ENCODE measurements at regions not wholly inside any gene's neighbourhood (a gene's known extent, or its start where the extent isn't known, plus 50 kb on each side); places are given as distances from the start of the nearest gene placed in this dataset.

- no peak for TF ChIP-seq ZNF384 (IDR thresholded peaks at IDR 0.05; ENCODE audit: low read depth, low read length)
- no peak for TF ChIP-seq ZNF232 (CRISPR knock-in tag; IDR thresholded peaks at IDR 0.05)
- TF ChIP-seq MYBL2 (IDR thresholded peaks at IDR 0.05; ENCODE audit: low read depth), result no peak
- TF ChIP-seq MYBL2 (CRISPR knock-in tag; IDR thresholded peaks at IDR 0.05; ENCODE audit: borderline replicate concordance), result no peak
- TF ChIP-seq ZNF583 (CRISPR knock-in tag; IDR thresholded peaks at IDR 0.05), result no peak
- TF ChIP-seq SMARCC2 (IDR thresholded peaks at IDR 0.05; ENCODE audit: low read depth), result no peak
- TF ChIP-seq ZNF778 (CRISPR knock-in tag; IDR thresholded peaks at IDR 0.05), result no peak
- no peak for TF ChIP-seq ZFP30 (CRISPR knock-in tag; IDR thresholded peaks at IDR 0.05; ENCODE audit: borderline replicate concordance)
- TF ChIP-seq MITF (IDR thresholded peaks at IDR 0.05), result no peak
- TF ChIP-seq MAFK (IDR thresholded peaks at IDR 0.05; ENCODE audit: low read length), result no peak
- TF ChIP-seq, protein P1, sequence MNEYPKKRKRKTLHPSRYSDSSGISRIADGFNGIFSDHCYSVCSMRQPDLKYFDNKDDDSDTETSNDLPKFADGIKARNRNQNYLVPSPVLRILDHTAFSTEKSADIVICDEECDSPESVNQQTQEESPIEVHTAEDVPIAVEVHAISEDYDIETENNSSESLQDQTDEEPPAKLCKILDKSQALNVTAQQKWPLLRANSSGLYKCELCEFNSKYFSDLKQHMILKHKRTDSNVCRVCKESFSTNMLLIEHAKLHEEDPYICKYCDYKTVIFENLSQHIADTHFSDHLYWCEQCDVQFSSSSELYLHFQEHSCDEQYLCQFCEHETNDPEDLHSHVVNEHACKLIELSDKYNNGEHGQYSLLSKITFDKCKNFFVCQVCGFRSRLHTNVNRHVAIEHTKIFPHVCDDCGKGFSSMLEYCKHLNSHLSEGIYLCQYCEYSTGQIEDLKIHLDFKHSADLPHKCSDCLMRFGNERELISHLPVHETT (CRISPR knock-in tag; conservative IDR thresholded peaks at IDR 0.05 in 1 of 2, IDR thresholded peaks at IDR 0.05 in 1 of 2), result no peak
- no peak for TF ChIP-seq ZFP1 (CRISPR knock-in tag; IDR thresholded peaks at IDR 0.05)
- TF ChIP-seq LCOR (CRISPR knock-in tag; IDR thresholded peaks at IDR 0.05), result no peak
- no peak for TF ChIP-seq C11orf30 (IDR thresholded peaks at IDR 0.05; ENCODE audit: low read depth)
- TF ChIP-seq SIRT6 (IDR thresholded peaks at IDR 0.05; ENCODE audit: low read depth, low read length), result no peak
- TF ChIP-seq CHCHD3 (CRISPR knock-in tag; IDR thresholded peaks at IDR 0.05), result no peak
- H2AFZ ChIP-seq (ENCODE audit: low read depth, low read length), result no peak overlapping the region
- ATAC-seq (no peak), DNase-seq (ENCODE audit: extremely low read depth in 1 of 4, low spot score in 3 of 4) (no peak), FAIRE-seq (no peak)
- no peak overlapping the region for H3K27ac ChIP-seq (ENCODE audit: extremely low read depth, low read depth, low read length)
- no peak overlapping the region for H3K4me2 ChIP-seq (ENCODE audit: insufficient read depth, low read length)
- CTCF ChIA-PET (ENCODE audit: low intra/inter-chr PET ratio), result no interaction called here
- H3K27me3 ChIP-seq (ENCODE audit: control insufficient read depth in 2 of 2, insufficient read depth in 2 of 2, low read length in 2 of 2), result no peaks in the 10 kb centered on the region; a peak in 1 of 5 replicates
- no peaks in the 10 kb centered on the region for H3K9me3 ChIP-seq (replicated peaks; ENCODE audit: control insufficient read depth, insufficient read depth, low read depth, low read length)
- no peak overlapping the region for H3K9ac ChIP-seq (ENCODE audit: insufficient read depth in 1 of 2, low read depth in 2 of 2, low read length in 2 of 2)
- intact Hi-C loops (cut with micrococcal nuclease), result no loop called here
- POLR2A ChIA-PET, result no interaction called here
- H3K4me1 ChIP-seq (replicated peaks in 1 of 2; ENCODE audit: control insufficient read depth in 2 of 2, insufficient read depth in 2 of 2, low read length in 2 of 2), result peaks cover 0 to 7% of the 10 kb centered on the region in 2 experiments; a peak in 3 of 5 replicates
- no peaks in the 10 kb centered on the region for H3K9me1 ChIP-seq (ENCODE audit: control insufficient read depth, insufficient read depth, low read length)
- no peaks in the 10 kb centered on the region for H3K79me2 ChIP-seq (ENCODE audit: control insufficient read depth, insufficient read depth, low read length)
- 37% methylated on average over 7 of the region's 7 CpGs for WGBS (ENCODE audit: insufficient coverage, low coverage, missing lambda C conversion rate)
- H3K4me3 ChIP-seq, result no peak overlapping the region
- in situ Hi-C loops (cut with MboI), result no loop called here
- BruUV-seq (replicated peaks), result no TSS peak
- H3K36me3 ChIP-seq (ENCODE audit: control insufficient read depth, insufficient read depth, low read length), result no peaks in the 10 kb centered on the region
- H4K20me1 ChIP-seq (replicated peaks; ENCODE audit: control insufficient read depth, insufficient read depth, low read length), result no peaks in the 10 kb centered on the region
Measured at GRCh38 chr17:15175356-15175755, 89.8 kb downstream of the PMP22 start.
